Neural crest cell (in vitro differentiated cells): ENCODE measurements at regions not wholly inside any gene's neighbourhood (a gene's known extent, or its start where the extent isn't known, plus 50 kb on each side); places are given as distances from the start of the nearest gene placed in this dataset.

ENCODE experiments used
- DNase-seq: peaks from one replicate; pipeline ENCODE4 v3.0.0; 2021; ENCODE audit warnings: low read depth, mixed read lengths, low spot score
- H3K27ac Mint-ChIP-seq: one replicate; pipeline ENCODE4 v1.8.0; 2021; ENCODE audit warnings: mild to moderate bottlenecking, mixed read lengths; ENCODE audit not compliant: unreplicated experiment
- H3K27me3 Mint-ChIP-seq: 2 replicates; pipeline ENCODE4 v1.8.0; 2021; ENCODE audit warnings: low read depth, mild to moderate bottlenecking, mixed read lengths
- H3K36me3 Mint-ChIP-seq: 2 replicates; pipeline ENCODE4 v1.8.0; 2021; ENCODE audit warnings: low read depth, mild to moderate bottlenecking, mixed read lengths
- H3K4me1 Mint-ChIP-seq: 2 replicates; pipeline ENCODE4 v1.8.0; 2021; ENCODE audit warnings: mixed read lengths
- H3K4me3 Mint-ChIP-seq: one replicate; pipeline ENCODE4 v1.8.0; 2021; ENCODE audit warnings: mild to moderate bottlenecking, mixed read lengths
- H3K9me3 Mint-ChIP-seq: 2 replicates; pipeline ENCODE4 v1.8.0; 2021; ENCODE audit warnings: mixed read lengths
- CTCF ChIP-seq: fragments of 200-600 bp; sonication (generic); conservative IDR thresholded peaks from 2 replicates; pipeline ENCODE4 v1.5.0; 2021; ENCODE audit warnings: antibody characterized with exemption, mild to moderate bottlenecking

DNA sequence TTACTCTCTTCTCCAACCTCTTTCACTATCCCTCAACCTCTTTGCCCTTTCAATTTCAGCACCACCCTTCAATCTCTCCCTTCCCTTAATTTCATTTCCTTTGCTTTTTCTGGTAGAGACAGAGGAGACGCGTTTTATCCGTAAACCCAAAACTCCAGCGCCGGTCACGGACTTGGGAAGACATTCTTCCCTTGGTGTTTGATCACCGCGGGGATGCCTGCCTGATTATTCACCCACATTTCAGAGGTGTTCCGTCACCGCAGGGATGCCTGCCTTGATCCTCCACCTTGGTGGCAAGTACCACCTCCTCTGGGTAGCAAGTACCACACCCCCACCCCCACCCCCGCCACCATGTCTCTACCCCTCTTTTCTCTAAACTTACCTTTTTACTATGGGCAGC is 669.4 kb upstream of the PKDCC start:
- Mint-ChIP-seq H3K9me3 (peaks cover 3% of the 10 kb centered on the region), H3K4me1 (peaks cover 15% of the 10 kb centered on the region), H3K27ac (peak overlapping the region; percentile 90), H3K36me3 (no peaks in the 10 kb centered on the region), H3K27me3 (no peaks in the 10 kb centered on the region), H3K4me3 (no peak overlapping the region)
- TF ChIP-seq CTCF: no peak
- no peak for DNase-seq

- DNase-seq: no peak
- Mint-ChIP-seq H3K4me1 (peaks cover 14% of the 10 kb centered on the region), H3K4me3 (no peak overlapping the region), H3K9me3 (peaks cover 3% of the 10 kb centered on the region), H3K27ac (peak overlapping the region; percentile 7), H3K36me3 (no peaks in the 10 kb centered on the region), H3K27me3 (no peaks in the 10 kb centered on the region)
- no peak for TF ChIP-seq CTCF
Observed at GRCh38 chr2:41379496-41380221, 668.2 kb upstream of the PKDCC start.

- no peaks in the 10 kb centered on the region for H3K4me1 Mint-ChIP-seq
- H3K27ac Mint-ChIP-seq: no peak overlapping the region
- no peak for DNase-seq
- no peak for TF ChIP-seq CTCF
- no peaks in the 10 kb centered on the region for H3K36me3 Mint-ChIP-seq
- H3K4me3 Mint-ChIP-seq: no peak overlapping the region
- H3K27me3 Mint-ChIP-seq: no peaks in the 10 kb centered on the region
- H3K9me3 Mint-ChIP-seq: peaks cover 3% of the 10 kb centered on the region
Observed at GRCh38 chr2:41381701-41382100, 666.1 kb upstream of the PKDCC start.

DNA sequence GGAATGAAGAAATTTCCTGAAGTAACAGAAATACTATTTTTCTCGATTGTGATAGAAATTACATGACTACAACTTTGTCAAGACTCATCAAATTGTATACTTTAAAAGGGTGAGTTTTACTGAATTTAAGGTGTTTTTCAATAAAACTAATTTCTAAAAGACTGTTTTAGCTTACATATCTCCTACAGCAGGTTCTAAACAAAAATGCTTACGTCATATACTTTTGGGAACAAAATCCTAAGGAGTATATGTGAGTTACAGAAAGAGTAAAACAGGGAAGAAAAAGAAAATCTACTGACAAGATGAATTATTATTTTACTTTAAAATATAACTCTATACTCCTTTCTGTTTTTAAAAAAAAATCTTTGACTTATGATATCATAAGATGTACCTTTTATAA is 660.3 kb upstream of the PKDCC start:
- Mint-ChIP-seq H3K4me3 (no peak overlapping the region), H3K36me3 (no peaks in the 10 kb centered on the region), H3K27ac (no peak overlapping the region), H3K4me1 (no peaks in the 10 kb centered on the region), H3K9me3 (no peaks in the 10 kb centered on the region), H3K27me3 (no peaks in the 10 kb centered on the region)
- no peak for TF ChIP-seq CTCF
- no peak for DNase-seq

GRCh38 chr2:41393621-41394020 is 654.2 kb upstream of the PKDCC start:
- H3K27ac Mint-ChIP-seq: no peak overlapping the region
- DNase-seq: no peak
- no peaks in the 10 kb centered on the region for H3K4me1 Mint-ChIP-seq
- peaks cover 13% of the 10 kb centered on the region for H3K9me3 Mint-ChIP-seq
- H3K36me3 Mint-ChIP-seq: peaks cover 3% of the 10 kb centered on the region
- no peak overlapping the region for H3K4me3 Mint-ChIP-seq
- no peaks in the 10 kb centered on the region for H3K27me3 Mint-ChIP-seq
- no peak for TF ChIP-seq CTCF
